Cardiac septum (tissue), 1 donor: ENCODE measurements at regions not wholly inside any gene's neighbourhood (a gene's known extent, or its start where the extent isn't known, plus 50 kb on each side); places are given as distances from the start of the nearest gene placed in this dataset.

Source experiments
- DNase-seq: peaks from one replicate; pipeline ENCODE4 v3.0.0-alpha.2; 2020; ENCODE audit warnings: low spot score
- intact Hi-C: fragments of 100-400 bp; cut with DNase I; formaldehyde crosslinking; loops from one replicate; pipeline ENCODE4 v1.14.0; 2022
- donor health status: DM: no; HTN: no; CAD: no.

- no peak for DNase-seq
- intact Hi-C loops = loop anchor here (5.0 kb wide), 1 partner anchor 420 kb away; no protein-coding TSS in a partner anchor
Measured at GRCh38 chr2:148567716-148568115, 76.8 kb upstream of the EPC2 start.

- no peak for DNase-seq
- intact Hi-C loops = loop anchor here (5.0 kb wide), 1 partner anchor 419 kb away; no protein-coding TSS in a partner anchor
Measured at GRCh38 chr2:148568597-148568996, 76.0 kb upstream of the EPC2 start.

GRCh38 chr2:148569221-148569620 lies 75.3 kb upstream of the EPC2 start:
- intact Hi-C loops = loop anchor here (5.0 kb wide), 1 partner anchor 418 kb away; no protein-coding TSS in a partner anchor

GRCh38 chr2:148570989-148571388 lies 73.6 kb upstream of the EPC2 start:
- intact Hi-C loops = no loop called here
- no peak for DNase-seq

More at GRCh38 chr2:148569221-148569620, 75.3 kb upstream of the EPC2 start:
- DNase-seq = no peak

- no peak for DNase-seq
- intact Hi-C loops = no loop called here
Measured at GRCh38 chr2:148577845-148578492, 66.6 kb upstream of the EPC2 start.

GRCh38 chr2:148578493-148578884 lies 66.1 kb upstream of the EPC2 start:
- DNase-seq = no peak
- intact Hi-C loops = no loop called here

GRCh38 chr2:148582679-148583511 lies 61.7 kb upstream of the EPC2 start:
- intact Hi-C loops = no loop called here
- DNase-seq = no peak

- intact Hi-C loops = no loop called here
- no peak for DNase-seq
Measured at GRCh38 chr2:148585696-148586095, 58.9 kb upstream of the EPC2 start.

- intact Hi-C loops = no loop called here
Measured at GRCh38 chr2:148586522-148587128, 57.9 kb upstream of the EPC2 start.

GRCh38 chr2:148590612-148591011 lies 53.9 kb upstream of the EPC2 start:
- intact Hi-C loops = no loop called here
- DNase-seq = no peak

More at GRCh38 chr2:148586522-148587128, 57.9 kb upstream of the EPC2 start:
- DNase-seq = no peak

GRCh38 chr2:148592791-148593190 lies 51.8 kb upstream of the EPC2 start:
- no peak for DNase-seq
- intact Hi-C loops = no loop called here

GRCh38 chr2:148593421-148593820 lies 51.1 kb upstream of the EPC2 start:
- intact Hi-C loops = no loop called here
- no peak for DNase-seq

- DNase-seq = no peak
- intact Hi-C loops = no loop called here
Measured at GRCh38 chr2:148594216-148594615, 50.3 kb upstream of the EPC2 start.
